AG10803 (cell line): ENCODE measurements at regions not wholly inside any gene's neighbourhood (a gene's known extent, or its start where the extent isn't known, plus 50 kb on each side); places are given as distances from the start of the nearest gene placed in this dataset.

Experiments used
- DNase-seq: peaks from one replicate; pipeline ENCODE4 v3.0.0; 2010; ENCODE audit warnings: low read depth
- H3K4me3 ChIP-seq: 2 replicates; pipeline ENCODE4 v1.5.1; 2011; ENCODE audit warnings: mild to moderate bottlenecking, low read length, control low read depth
- TF ChIP-seq, protein P1 (sequence below): conservative IDR thresholded peaks from 2 replicates; pipeline ENCODE4 v1.5.1; 2011; ENCODE audit warnings: mild to moderate bottlenecking, low read length, control low read depth, inconsistent platforms

DNA sequence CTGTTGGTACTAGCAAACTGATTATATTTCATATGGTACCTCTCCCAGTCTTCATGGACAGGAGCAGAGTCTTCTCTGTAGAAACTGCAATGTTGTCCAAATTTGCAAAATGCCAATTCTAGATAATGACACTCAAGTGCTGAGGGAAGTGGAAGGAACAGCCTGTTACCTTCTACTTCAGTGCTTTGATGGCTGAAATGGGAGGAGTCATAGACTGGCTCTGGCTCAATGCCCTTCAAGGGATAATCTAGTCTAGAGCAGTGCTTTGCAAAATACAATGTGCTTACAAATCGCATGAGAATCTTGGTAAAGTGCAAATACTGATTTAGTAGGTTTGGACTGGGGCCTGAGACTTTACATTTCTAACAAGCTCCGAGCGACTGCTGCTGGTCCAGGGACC lies 51.7 kb upstream of the ACP3 start:
- no peak for DNase-seq
- TF ChIP-seq, protein P1, sequence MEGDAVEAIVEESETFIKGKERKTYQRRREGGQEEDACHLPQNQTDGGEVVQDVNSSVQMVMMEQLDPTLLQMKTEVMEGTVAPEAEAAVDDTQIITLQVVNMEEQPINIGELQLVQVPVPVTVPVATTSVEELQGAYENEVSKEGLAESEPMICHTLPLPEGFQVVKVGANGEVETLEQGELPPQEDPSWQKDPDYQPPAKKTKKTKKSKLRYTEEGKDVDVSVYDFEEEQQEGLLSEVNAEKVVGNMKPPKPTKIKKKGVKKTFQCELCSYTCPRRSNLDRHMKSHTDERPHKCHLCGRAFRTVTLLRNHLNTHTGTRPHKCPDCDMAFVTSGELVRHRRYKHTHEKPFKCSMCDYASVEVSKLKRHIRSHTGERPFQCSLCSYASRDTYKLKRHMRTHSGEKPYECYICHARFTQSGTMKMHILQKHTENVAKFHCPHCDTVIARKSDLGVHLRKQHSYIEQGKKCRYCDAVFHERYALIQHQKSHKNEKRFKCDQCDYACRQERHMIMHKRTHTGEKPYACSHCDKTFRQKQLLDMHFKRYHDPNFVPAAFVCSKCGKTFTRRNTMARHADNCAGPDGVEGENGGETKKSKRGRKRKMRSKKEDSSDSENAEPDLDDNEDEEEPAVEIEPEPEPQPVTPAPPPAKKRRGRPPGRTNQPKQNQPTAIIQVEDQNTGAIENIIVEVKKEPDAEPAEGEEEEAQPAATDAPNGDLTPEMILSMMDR: no peak
- H3K4me3 ChIP-seq: no peak overlapping the region

DNA sequence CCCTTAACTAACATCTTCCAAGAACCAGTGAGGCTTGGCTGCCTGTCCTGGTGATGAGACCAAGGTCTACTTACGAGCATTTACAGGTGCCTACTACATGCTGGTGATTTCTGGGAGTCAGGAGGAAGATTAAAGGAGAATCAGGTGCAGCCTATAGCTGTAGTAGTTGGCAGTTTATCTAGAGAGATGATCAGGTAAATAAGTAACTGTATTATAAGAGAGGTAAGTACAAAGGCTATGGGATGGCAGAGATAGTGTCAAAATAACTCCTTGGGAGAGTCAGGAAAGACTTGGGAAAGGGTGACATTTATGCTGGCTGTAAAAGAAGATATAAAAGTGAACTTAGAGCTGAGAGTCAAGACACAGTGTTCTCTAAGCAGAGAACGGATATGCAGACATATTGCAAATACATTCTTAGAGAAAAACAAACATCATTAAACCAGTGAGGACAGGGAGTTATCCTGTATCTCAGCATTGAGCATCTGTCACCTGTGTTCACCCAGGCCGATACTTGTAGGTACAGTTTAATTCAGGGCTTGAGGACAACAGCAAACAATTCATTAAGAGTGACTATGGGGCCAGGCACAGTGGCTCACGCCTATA lies 49.7 kb upstream of the ACP3 start:
- DNase-seq: no peak
- TF ChIP-seq, protein P1: no peak

More for the DNA sequence above, 49.7 kb upstream of the ACP3 start:
- no peak overlapping the region for H3K4me3 ChIP-seq
